HT-29 (cell line): ENCODE measurements at regions not wholly inside any gene's neighbourhood (a gene's known extent, or its start where the extent isn't known, plus 50 kb on each side); places are given as distances from the start of the nearest gene placed in this dataset.
A peak's percentile ranks its signal among the peaks of the same experiment; 100 is the strongest.

Experiments
- DNase-seq: peaks from one replicate; pipeline ENCODE4 v3.0.0-alpha.2; 2015; ENCODE audit warnings: low spot score

DNA sequence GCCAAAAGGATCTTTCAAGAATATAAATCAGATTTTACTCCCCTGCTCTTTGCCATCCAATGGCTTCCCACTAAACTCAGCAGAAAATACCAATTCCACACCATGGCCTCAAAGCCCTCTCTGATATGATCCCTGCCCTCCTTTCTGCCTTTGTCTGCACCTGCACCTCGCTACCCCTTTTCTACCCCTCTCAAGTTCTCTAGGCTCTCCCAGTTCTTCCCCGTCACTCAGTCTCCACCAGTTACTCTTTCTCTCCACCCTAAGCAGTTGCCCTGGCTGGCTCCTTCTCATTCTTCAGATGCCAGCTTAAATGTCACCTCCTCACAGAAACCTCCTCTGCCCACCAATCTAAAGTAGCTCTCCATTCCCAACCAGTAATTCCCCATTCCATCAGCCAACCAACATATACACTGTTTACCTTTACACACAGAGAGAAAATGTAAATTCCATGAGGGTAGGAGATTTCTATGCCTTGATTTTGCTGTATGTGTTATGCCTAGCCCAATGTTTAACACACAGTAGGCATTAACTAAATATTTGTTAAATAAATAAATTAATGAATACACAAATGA, 93.6 kb upstream of the LPP start:
- no peak for DNase-seq

DNA sequence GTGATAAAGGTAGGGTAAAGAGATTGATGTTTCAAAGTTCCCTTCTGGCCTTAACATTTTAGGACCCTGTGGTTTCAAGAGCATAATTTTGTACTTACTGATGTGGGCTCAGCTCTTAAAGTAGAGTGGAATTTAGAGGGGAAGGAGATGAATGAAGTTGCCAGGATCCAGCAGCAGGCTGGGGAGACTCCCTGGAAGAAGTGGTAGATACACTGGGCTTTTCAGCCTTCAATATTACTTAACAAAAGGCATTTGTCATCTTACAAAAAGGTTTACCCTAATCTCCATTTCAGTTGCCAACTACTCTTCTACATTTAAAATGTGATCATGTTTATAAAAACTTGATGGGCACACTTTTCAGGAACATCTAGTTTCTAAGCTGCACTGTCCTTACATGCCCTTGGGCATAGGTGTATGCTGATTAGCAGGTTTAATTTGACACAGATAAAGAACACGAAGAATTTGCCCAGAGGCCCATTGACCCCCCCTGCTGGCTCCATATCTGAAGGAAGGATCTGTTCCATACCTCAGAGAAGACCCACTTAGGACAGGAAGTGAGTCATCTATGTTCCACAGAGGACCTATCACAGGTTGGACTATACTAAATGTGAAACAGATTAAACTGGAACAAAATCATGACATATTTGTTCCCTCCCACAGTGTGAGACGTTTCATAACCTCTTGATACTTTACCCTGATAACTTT, 93.0 kb upstream of the LPP start:
- DNase-seq, result peak; percentile 65

DNA sequence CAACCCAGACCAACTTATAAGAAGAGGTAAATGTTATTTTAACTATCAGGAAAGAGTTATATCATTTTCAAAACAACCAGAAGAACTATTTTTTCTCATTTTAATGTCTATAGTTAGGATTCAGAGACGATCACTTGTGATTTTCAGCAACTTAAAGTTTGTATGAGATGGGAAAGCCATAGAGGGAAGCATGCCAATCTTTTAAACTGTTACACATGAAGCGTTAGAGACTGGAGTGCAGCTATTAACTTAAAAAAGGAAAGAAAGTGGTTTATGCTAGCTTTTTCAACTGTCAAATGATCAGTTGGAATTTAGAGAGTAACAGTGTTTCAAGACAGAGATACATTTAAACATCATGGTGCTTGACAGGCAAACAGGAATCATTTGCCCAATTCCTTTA, 91.7 kb upstream of the LPP start:
- no peak for DNase-seq

DNA sequence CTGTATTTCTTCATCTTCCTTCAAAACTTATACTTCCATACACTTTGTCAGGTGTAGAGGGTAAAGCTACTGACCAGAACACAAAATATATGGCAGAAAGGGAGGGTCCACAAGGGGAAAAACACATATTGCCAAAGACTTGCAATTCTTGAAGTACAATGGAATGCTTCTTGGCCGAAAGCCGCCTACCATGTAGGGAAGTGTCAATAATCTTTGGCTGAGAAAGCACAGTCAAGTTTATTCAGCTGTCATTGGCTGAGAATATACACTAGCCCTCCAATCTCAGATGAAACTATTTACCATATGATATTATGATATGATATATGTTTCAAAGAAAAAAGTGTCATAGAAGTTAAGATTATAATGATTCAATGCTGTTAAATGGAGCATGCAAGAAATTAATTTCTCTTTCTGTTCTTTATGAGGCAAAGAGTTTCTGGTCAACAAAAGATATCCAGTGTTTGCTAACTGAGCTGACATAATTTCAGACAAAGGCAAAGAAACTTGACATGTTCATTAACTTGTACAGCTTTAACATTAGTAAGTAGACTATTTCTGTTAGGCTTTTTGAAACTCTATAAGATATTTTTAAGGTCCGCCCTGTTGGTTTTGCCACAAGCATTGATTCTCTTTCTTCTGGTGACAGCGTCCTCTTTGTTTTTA, 89.0 kb upstream of the LPP start:
- DNase-seq, result no peak

DNA sequence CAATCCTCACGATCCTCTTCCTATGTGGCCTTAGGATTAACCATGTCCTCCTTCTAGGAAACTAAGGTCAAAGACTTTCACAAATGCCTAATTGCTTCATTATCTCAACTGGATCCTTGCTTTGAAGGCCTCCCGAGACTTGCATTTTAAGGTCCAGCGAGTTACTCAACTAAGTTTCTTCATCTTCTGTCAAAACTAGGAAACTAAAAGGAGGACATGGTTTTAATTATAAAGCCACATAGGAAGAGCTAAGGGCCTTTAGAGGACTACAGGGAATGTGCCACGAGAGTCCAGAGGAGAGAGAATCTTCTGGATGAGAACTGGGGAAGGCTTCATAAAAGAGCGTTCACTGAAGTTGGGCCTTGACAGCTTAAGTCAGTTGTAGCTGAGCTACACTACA, 87.8 kb upstream of the LPP start:
- DNase-seq, result no peak

DNA sequence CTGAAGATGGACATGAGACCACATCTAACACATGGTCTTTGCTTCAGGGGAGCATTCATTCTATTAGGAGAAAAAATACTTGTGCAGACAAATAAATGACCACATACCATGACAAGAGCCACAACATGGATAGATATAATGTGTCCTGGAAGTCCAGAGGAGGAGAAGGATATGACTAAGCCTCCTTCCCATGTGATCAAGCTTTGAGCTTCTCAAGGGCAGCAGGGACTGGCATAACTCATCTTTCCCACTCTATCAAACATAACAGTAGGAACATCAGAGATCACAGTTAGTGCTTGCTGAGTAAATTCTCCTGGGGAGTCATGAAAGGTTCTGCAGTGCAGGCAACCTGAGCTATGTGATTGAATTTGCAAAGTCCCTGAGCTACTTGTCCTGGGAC, 86.0 kb upstream of the LPP start:
- DNase-seq, result no peak

DNA sequence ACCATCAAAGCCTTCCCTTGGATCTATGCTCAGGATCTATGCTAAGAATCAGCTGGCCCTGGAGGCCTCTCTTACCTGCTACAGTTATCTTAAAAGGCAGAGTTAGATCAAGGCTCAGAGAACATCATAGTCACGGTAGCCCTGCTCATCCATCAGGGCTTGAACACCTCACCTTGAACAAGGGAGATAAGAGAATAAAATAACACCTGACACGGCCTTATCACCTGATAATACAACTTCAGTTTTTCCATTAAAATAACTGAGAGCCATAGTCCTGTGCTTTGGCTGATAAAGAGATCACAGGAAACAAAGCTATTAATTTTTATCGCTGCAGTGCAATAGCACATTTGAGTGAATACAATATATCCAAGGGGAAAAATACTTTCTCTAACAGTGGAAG, 85.6 kb upstream of the LPP start:
- no peak for DNase-seq

DNA sequence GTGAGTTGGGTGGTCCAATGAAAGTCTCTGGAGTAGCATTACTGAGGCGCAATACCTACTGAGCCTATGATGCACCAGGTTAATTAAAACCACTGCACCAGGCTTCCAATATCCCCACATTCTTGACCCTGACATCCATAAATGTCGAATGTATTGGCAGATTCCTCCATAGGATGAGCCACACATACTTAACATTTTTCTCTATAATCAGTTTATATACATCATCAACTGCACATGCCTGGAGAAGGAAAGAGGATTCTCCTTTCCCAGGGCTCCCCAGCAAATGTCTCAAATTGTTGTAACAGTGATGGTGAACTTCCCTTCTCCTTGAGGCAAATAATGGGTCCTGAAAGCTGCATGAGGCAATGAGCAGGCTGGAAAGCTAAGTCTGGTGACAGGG, 82.3 kb upstream of the LPP start:
- no peak for DNase-seq

DNA sequence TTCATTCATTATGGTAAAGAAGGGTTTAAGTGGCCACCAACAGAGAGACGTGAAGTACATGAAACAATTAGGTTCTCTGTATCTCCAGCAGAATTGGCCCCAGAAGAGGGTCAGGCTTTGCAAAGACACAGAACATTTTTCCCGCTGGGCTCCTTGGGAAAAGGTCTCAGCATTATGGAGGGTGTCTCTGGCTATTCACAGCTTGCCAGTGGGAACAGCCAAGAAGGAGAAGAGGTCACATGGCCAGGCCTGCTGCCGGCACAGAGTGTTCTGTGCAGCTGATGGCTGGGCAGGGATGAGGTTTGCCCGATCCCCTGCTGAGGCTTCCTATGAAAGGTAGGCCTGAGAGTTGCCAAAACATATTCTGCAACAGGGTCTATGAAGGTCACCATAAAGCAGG, 77.8 kb upstream of the LPP start:
- DNase-seq, result no peak

DNA sequence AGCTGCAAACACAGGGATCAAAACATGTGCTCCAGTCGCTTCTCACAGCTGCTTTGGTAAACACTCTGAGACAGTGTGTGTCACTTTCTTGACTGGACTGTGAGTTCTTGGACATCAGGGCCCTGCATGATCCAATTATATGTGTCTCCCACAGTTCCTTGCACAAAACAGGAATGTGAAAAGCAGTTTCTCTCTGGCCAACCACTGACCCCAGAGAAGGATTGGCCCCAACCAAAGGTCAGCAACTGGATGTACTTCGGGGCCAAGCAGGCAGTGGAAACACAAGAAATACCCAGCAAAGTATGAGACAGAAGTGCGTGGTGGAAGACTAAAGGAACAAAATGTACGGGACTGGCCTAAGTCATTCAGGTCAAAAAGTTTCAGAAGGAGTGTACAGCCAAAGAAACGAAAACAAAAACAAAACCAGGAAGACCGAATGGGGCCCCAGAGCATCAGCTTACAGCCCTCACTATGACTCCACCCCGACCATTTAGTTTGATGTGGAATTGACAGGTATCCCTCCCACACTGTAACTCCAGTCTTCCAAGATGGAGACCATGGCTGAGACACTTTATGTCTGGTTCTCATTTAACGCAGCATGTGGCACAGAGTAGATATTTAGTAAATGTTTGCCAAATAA, 76.7 kb upstream of the LPP start:
- DNase-seq, result no peak

DNA sequence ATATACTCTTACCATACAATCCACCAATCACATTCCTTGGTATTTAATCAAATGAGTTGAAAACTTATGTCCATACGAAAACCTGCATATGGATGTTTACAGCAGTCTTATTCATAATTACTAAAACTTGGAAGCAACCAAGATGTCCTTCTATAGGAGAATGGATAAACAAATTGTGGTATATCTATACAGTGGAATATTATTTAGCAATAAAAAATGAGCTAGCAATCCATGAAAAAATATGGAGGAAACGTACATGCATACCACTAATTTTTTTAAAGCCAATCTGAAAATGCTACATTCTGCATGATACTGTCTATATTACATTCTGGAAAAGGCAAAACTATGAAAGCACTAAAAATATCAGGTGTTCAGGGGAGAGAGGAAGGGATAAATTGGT, 73.9 kb upstream of the LPP start:
- no peak for DNase-seq

DNA sequence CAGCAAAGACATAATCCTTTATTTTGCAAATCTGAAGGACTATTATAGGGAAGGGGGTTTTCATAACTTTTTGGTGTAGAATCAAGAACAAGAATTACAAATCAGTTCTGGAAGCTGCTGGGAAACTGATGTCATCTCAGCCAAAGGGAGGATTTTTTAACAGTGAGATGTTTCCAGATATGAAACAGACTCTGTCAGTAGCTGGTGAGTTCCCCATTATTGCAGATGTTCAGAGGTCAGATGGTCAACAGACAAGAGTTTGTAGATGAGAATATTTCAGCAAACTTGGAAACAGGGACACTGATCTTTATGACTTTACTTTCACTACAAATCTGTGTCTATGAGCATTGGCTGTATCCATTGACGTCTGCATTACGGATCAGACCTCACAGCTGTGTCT, 71.9 kb upstream of the LPP start:
- no peak for DNase-seq

DNA sequence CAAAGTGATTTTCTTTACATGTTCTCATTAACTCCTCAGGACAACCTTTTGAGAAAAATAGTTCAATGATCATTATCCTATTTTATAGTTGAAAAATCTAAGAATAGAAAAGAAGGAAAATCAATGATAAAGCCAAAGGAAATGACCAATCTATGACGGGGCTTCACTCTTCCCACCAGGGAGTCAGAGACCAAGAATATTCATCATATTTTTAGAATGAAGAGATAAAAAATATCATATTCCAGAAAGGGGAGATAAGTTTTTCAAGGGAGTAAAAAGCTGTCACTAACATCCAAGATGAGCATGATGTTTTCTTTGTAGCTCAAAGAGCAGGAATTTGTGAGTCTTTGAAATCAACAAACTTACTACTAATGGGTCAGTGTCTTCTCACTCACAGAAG, 71.5 kb upstream of the LPP start:
- DNase-seq, result no peak

DNA sequence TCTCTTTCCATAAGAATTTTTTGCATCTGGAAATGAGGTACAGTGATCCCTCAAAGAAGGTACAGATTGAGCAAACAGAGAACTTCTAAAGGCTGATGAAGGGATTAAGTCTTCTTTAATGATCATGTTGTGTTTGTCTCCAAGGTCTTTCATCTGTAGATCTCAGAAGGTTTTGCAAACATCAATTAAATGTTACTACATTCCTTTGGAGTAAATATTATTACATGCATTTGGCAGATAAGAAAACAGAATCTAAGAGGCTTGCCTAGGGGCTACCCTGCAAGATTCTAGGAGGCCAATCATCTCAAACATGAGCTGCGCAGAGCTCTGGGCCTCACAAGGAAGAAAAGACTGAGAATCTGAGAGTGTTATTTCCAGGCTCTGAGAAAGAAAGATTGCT, 70.9 kb upstream of the LPP start:
- DNase-seq, result no peak

DNA sequence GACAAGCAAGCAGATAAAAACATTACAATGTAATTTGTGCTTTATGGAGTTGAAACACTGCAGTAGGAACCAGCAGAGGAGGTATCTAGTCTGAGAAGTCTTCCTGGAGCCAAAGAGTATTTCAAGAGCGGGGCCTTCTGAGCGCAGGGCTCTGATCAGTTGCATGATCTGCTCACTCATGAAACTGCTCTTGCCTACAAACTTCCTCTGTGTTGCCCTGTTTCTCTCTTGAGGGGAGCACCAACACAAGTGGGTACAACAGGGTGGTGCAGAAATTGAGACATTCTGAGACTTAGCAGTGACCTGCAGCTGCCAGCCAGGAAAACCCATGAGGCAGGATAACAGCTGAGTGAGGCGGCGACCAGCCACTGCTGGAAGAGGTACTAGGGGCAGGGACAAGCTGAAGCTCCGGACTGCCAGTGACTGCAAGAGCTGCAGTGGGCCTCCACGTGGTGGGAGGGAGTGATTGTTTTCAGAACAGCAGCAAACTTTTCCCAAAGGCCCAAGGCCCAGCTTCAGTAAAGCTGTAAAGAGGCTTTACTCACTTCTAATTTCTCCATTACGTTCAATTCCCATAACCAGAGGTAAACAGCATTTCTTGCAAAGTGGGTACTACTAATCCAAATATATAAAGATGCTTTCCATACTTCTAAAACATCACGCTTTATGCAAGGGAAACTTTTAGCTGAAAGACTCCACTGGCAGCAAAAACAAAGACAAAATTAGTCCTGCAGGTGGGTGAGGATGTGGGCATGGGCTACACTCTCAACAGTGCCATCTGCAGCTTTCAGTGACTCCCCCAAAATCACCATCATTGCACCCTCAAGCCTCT, 69.0 kb upstream of the LPP start:
- no peak for DNase-seq

DNA sequence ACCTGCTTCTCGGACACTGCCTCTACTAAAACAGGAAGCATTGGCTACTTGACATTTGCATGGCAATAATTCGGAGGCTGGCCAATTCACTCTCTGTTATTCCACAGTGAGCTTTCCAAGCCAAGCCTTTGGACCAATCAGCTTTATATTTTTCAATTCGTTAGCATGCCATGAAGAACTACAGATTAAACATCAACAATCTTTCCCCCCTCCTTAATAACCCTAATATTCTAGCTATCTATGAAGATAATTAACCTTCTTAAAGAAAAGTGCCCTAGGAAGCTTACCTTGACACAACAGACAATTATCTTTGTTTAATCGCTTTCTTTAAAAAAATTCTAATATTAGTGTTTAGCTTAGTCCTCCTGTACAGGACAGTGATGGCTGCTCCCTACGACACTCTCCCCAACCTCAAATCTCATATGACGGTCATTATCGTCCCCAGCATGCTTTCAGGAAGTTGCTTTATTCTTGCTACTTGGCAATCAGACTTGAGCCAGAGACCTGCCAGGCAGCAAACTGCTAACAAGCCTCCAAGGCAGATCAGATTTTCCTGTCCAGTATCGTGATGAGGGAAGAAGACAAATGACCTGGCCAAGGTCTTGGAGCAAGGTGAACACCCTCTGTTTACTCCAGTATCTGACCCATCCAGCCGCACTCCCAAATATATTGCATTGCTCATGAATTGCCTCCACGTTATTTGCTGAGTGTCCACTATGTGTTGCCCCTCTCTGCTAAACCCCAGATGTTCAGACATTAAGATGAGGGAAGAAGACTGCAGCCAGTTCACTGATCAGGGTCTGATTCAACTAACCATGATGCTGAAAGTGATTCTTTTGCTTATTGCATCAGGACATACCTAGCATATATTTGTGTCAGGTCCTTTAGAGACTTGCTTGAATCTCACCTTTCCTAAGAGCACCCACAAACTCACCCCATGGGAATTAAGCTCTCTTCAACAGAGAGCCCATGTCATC, 68.1 kb upstream of the LPP start:
- DNase-seq, result no peak

DNA sequence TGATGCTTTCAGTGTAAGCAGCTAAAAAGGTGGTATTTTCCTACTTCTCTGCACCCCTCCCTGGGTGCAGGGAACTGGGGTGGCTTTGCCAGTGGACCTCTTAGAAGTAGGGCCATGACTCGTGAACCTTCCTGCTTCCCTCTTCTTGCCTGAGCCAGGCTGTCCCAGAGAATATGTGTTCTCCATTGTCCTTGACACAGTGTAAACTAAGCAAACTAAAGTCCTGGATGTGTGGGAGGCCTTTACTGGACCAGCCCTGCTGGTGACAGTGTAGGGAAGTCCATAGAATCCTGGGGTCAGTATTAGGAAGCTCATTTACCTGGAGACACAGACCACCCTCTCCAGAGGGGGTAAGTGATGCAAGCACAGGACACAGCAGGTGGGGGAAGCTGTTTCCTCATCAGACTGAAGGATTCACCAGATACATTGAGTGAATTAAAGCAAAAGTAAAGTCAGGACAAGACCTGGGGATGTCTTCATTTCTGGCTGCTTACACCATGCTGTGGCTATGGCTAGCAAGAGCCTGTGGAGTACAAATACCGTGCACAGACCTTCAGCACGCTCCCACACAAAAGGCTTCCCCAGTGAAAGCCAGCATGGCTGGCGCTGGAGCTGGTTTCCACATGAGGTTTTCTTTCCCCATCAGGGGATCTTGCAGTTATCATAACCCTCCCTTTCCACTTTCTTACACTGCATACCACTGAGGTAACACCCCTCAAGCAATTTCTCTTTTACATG, 64.8 kb upstream of the LPP start:
- DNase-seq, result no peak

DNA sequence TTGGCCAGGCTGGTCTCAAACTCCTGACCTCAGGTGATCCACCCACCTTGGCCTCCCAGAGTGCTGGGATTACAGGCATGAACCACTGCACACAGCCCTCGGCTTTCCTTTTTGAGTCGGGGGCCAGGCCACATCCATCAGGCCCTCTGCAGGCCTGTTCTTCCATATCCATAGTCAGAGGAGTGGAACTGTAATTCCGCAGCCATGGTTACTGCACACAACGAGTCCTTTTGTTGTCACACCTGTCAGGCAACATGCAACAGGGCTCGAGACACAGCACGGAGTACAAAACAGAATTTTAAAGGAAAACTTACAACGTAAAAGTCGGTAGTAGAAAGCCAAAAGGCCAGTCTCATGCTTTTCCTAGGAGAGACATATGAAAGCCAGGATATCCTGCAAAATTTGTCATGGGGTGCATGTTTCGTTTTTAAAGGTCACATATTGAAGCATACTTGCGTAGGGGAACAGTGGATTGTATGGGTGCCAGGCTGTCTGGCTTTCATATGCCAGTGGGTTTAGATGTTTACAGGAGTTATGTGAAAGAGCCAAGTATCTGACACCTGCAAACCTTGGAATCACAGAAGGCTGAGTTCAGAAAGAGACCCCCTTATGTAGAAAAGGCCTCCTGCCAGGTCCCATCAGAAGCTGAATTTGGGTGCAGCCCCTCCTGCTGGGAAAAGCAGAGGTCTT, 63.2 kb upstream of the LPP start:
- no peak for DNase-seq

DNA sequence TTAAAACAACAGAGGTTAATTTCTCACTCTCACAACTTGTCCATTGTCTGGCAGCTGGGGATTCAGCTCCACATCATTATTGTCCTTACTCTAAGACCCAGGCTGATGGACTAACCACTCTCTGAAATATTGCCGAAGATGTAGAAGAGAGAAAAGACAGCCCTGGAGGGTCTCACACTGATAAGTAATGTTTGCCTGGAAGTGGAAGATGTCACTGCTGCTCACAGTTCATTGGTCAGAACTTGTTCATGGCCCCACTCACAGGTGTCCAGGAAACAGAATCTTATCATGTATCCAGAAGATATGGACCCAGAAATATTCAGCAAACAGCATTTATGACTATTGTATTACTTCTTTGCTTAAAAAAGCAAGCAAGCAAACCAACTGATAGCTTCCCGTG, 62.2 kb upstream of the LPP start:
- no peak for DNase-seq

DNA sequence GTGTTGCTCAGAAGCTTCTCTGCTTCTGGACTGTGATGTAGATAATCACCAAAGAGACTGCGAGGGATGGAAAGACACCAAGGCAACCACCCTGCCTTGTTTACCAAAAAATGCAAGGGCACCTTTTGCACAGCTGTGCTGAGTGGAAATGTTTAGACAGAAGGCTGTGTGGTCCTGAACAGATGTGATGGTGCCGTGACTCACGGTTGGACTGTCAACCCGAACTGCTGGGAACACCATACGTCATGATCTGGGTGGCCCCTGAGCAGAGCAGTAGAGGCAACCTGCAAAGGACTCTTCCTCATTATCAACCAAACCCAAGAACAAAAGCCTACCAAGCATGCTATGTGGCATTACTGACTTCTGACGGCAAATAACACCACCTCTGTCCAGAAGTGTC, 61.3 kb upstream of the LPP start:
- no peak for DNase-seq
